HCT116 (cell line): ENCODE measurements at regions not wholly inside any gene's neighbourhood (a gene's known extent, or its start where the extent isn't known, plus 50 kb on each side); places are given as distances from the start of the nearest gene placed in this dataset.

ENCODE experiments used
- ATAC-seq: fragments of 200-7000 bp; cut with Tn5 transposase; 2 replicates; pipeline ENCODE4 v1.9.1; 2020; ENCODE audit warnings: mild to moderate bottlenecking, moderate library complexity
- BruUV-seq: library from RNA; stranded (reverse); fragments of 400-500 nt; replicated peaks from 2 replicates; lab custom pipeline; 2021; lab: Mats Ljungman, UMichigan
- CTCF ChIA-PET: fragments of 300-600 bp; sonication (Branson Sonifier 250); formaldehyde crosslinking; loops from one replicate; lab custom pipeline; 2021; ENCODE audit warnings: antibody characterized with exemption; lab: Charles Lee
- POLR2A ChIA-PET: fragments of 300-600, 350-600 bp; sonication (Branson Sonifier 250); formaldehyde crosslinking; loops from one replicate; lab custom pipeline; 2021; ENCODE audit warnings: antibody characterized with exemption; lab: Charles Lee
- RAD21 ChIA-PET, 2 experiments: fragments of 300-600 bp; sonication (Branson Sonifier 250); formaldehyde crosslinking; loops; one replicate each; lab custom pipeline; 2023; ENCODE audit warnings: low total read pairs in 2 of 2; ENCODE audit not compliant: uncharacterized antibody in 2 of 2, unreplicated experiment in 2 of 2, low non-redundant PET in 1 of 2; lab: Charles Lee
- DNase-seq: peaks from one replicate; pipeline ENCODE4 v3.0.0-alpha.2; 2010; ENCODE audit warnings: low read depth, low spot score
- H2AFZ ChIP-seq: fragments of 200-600 bp; shearing (Covaris generic), sonication (generic); 2 replicates; pipeline ENCODE4 v1.6.1; 2017; ENCODE audit warnings: low read depth, mixed run types, mixed read lengths, antibody characterized with exemption, low read length; ENCODE audit not compliant: poor library complexity, severe bottlenecking
- H3K27ac ChIP-seq: 2 replicates; pipeline ENCODE4 v1.5.1; 2012; ENCODE audit warnings: low read depth, low read length
- H3K27me3 ChIP-seq: fragments of 200-600 bp; sonication (generic); 2 replicates; pipeline ENCODE4 v1.6.1; 2016; ENCODE audit warnings: mixed run types, low read length, mixed read lengths; ENCODE audit not compliant: insufficient read depth
- H3K36me3 ChIP-seq, 2 experiments: fragments of 200-500 bp in 1 of 2; fragments of 200-600 bp in 1 of 2; sonication (Bioruptor generic) in 1 of 2; sonication (generic) in 1 of 2; 2 replicates each; pipeline versions ENCODE4 v1.5.1 to v1.6.1; 2014 to 2016; ENCODE audit warnings: low read length in 2 of 2, inconsistent platforms in 1 of 2, mixed read lengths in 1 of 2, mixed run types in 1 of 2; ENCODE audit not compliant: insufficient read depth in 2 of 2, control insufficient read depth in 1 of 2
- H3K4me1 ChIP-seq, 2 experiments: fragments of 200-600 bp in 1 of 2; sonication (generic) in 1 of 2; 2 replicates each; pipeline versions ENCODE4 v1.5.1 to v1.6.1; 2012 to 2017; ENCODE audit warnings: low read length in 2 of 2, inconsistent platforms in 1 of 2, mild to moderate bottlenecking in 1 of 2, mixed read lengths in 1 of 2, mixed run types in 1 of 2, moderate library complexity in 1 of 2; ENCODE audit not compliant: insufficient read depth in 2 of 2, control insufficient read depth in 1 of 2
- H3K4me2 ChIP-seq: fragments of 200-600 bp; sonication (generic); 2 replicates; pipeline ENCODE4 v1.6.1; 2017; ENCODE audit warnings: mixed run types, low read length, mixed read lengths
- H3K4me3 ChIP-seq, 2 experiments: fragments of 200-600 bp in 1 of 2; sonication (generic) in 1 of 2; replicated peaks in 1 of 2; 2 replicates each; pipeline ENCODE4 v1.5.1; 2011 to 2016; ENCODE audit warnings: low read length in 2 of 2, control low read depth in 1 of 2, low read depth in 1 of 2, mild to moderate bottlenecking in 1 of 2, mixed read lengths in 1 of 2, mixed run types in 1 of 2
- H3K79me2 ChIP-seq: fragments of 200-600 bp; sonication (generic); 2 replicates; pipeline ENCODE4 v1.6.1; 2017; ENCODE audit warnings: mild to moderate bottlenecking, mixed run types, low read length, moderate library complexity, mixed read lengths; ENCODE audit not compliant: insufficient read depth
- H3K9ac ChIP-seq: fragments of 200-600 bp; sonication (generic); 2 replicates; pipeline ENCODE4 v1.6.1; 2016; ENCODE audit warnings: low read length, mixed read lengths
- H3K9me2 ChIP-seq: fragments of 200-600 bp; sonication (generic), shearing (Covaris generic); 2 replicates; pipeline ENCODE4 v1.6.1; 2017; ENCODE audit warnings: mixed run types, mild to moderate bottlenecking, moderate library complexity; ENCODE audit not compliant: insufficient read depth
- H3K9me3 ChIP-seq, 2 experiments: fragments of 200-500 bp in 1 of 2; fragments of 200-600 bp in 1 of 2; sonication (Bioruptor generic) in 1 of 2; sonication (generic) in 1 of 2; 2 replicates each; pipeline ENCODE4 v1.6.1; 2014 to 2017; ENCODE audit warnings: low read length in 2 of 2, mixed read lengths in 2 of 2, inconsistent platforms in 1 of 2, low read depth in 1 of 2, mild to moderate bottlenecking in 1 of 2, mixed run types in 1 of 2, moderate library complexity in 1 of 2; ENCODE audit not compliant: control insufficient read depth in 1 of 2, insufficient read depth in 1 of 2
- H4K20me1 ChIP-seq: fragments of 200-600 bp; sonication (generic), shearing (Covaris generic); 2 replicates; pipeline ENCODE4 v1.6.1; 2017; ENCODE audit warnings: mixed run types, mild to moderate bottlenecking, moderate library complexity; ENCODE audit not compliant: insufficient read depth
- ATF3 ChIP-seq: IDR thresholded peaks from 2 replicates; pipeline ENCODE4 v1.6.1; 2012
- CEBPB ChIP-seq: IDR thresholded peaks from 2 replicates; pipeline ENCODE4 v1.6.1; 2012; ENCODE audit warnings: low read depth
- CTCF ChIP-seq, 3 experiments: fragments of 200-600 bp in 1 of 3; sonication (generic) in 1 of 3; IDR thresholded peaks in 2 of 3; conservative IDR thresholded peaks in 1 of 3; 2 replicates each; pipeline ENCODE4 v1.5.1; 2012 to 2017; ENCODE audit warnings: low read depth in 2 of 3, low read length in 2 of 3, antibody characterized with exemption in 1 of 3, borderline replicate concordance in 1 of 3, control low read depth in 1 of 3, mild to moderate bottlenecking in 1 of 3, mixed read lengths in 1 of 3, mixed run types in 1 of 3, moderate library complexity in 1 of 3; ENCODE audit not compliant: insufficient read depth in 1 of 3
- EGR1 ChIP-seq: IDR thresholded peaks from 2 replicates; pipeline ENCODE4 v1.6.1; 2012; ENCODE audit warnings: low read depth
- ELF1 ChIP-seq: IDR thresholded peaks from 2 replicates; pipeline ENCODE4 v1.6.1; 2012; ENCODE audit warnings: low read depth, borderline replicate concordance
- EZH2phosphoT487 ChIP-seq: fragments of 200-600 bp; IDR thresholded peaks from 2 replicates; pipeline ENCODE4 v1.6.1; 2018; ENCODE audit warnings: antibody characterized with exemption, borderline replicate concordance
- FOSL1 ChIP-seq: IDR thresholded peaks from 2 replicates; pipeline ENCODE4 v1.6.1; 2012; ENCODE audit warnings: low read depth
- JUND ChIP-seq: IDR thresholded peaks from 2 replicates; pipeline ENCODE4 v1.6.1; 2012
- MAX ChIP-seq: IDR thresholded peaks from 2 replicates; pipeline ENCODE4 v1.6.1; 2012
- POLR2A ChIP-seq: IDR thresholded peaks from 2 replicates; pipeline ENCODE4 v1.7.0; 2011; ENCODE audit warnings: borderline replicate concordance; ENCODE audit not compliant: insufficient read depth, insufficient read length; ENCODE audit errors: extremely low read depth
- POLR2AphosphoS5 ChIP-seq: IDR thresholded peaks from 2 replicates; pipeline ENCODE4 v1.6.1; 2011; ENCODE audit warnings: mild to moderate bottlenecking, low read depth, low read length, moderate library complexity
- RAD21 ChIP-seq: IDR thresholded peaks from 2 replicates; pipeline ENCODE4 v1.6.1; 2012; ENCODE audit warnings: low read depth, mild to moderate bottlenecking
- REST ChIP-seq: IDR thresholded peaks from 2 replicates; pipeline ENCODE4 v1.6.1; 2012; ENCODE audit warnings: low read depth
- SP1 ChIP-seq: IDR thresholded peaks from 2 replicates; pipeline ENCODE4 v1.6.1; 2012; ENCODE audit warnings: low read depth
- TCF7L2 ChIP-seq: IDR thresholded peaks from 2 replicates; pipeline ENCODE4 v1.7.0; 2011; ENCODE audit warnings: borderline replicate concordance, inconsistent platforms; ENCODE audit not compliant: insufficient read depth, insufficient read length; ENCODE audit errors: extremely low read depth
- YY1 ChIP-seq: IDR thresholded peaks from 2 replicates; pipeline ENCODE4 v1.6.1; 2011; ENCODE audit warnings: low read length, low read depth, moderate library complexity, mild to moderate bottlenecking; ENCODE audit not compliant: insufficient replicate concordance; ENCODE audit errors: extremely low read depth
- ZBTB33 ChIP-seq: IDR thresholded peaks from 2 replicates; pipeline ENCODE4 v1.6.1; 2011; ENCODE audit warnings: mild to moderate bottlenecking, low read length, moderate library complexity; ENCODE audit not compliant: insufficient replicate concordance; ENCODE audit errors: extremely low read depth
- ZFX ChIP-seq: fragments of 450-650 bp; IDR thresholded peaks from 2 replicates; pipeline ENCODE4 v1.6.1; 2017
- intact Hi-C: fragments of 100-400 bp; cut with micrococcal nuclease; formaldehyde crosslinking; loops from 2 replicates; pipeline ENCODE4 v1.10.0; 2022

GRCh38 chr4:18318682-18319388 is 297.3 kb upstream of the LCORL start:
- TF ChIP-seq SP1: no peak
- no peak for TF ChIP-seq ATF3
- no peak for TF ChIP-seq EGR1
- TF ChIP-seq CEBPB: no peak
- no peak for TF ChIP-seq CTCF (IDR thresholded peaks at IDR 0.05 in 2 of 3, conservative IDR thresholded peaks at IDR 0.05 in 1 of 3; ENCODE audit: borderline replicate concordance in 1 of 3, insufficient read depth in 1 of 3, low read depth in 2 of 3, low read length in 2 of 3)
- no peak for TF ChIP-seq MAX
- TF ChIP-seq ZBTB33: no peak
- no peak for TF ChIP-seq POLR2A
- no peak for TF ChIP-seq TCF7L2
- no peak for TF ChIP-seq ZFX
- no peak for TF ChIP-seq ELF1
- TF ChIP-seq REST: no peak
- no peak for TF ChIP-seq RAD21
- TF ChIP-seq FOSL1: no peak
- no peak for TF ChIP-seq JUND
- TF ChIP-seq YY1: no peak
- no peak for TF ChIP-seq POLR2AphosphoS5
- TF ChIP-seq EZH2phosphoT487: no peak
- ChIA-PET RAD21 (no interaction called here), CTCF (no interaction called here), POLR2A (no interaction called here)
- Histone ChIP-seq H3K27ac (no peak overlapping the region), H3K4me3 (no peak overlapping the region), H3K36me3 (no peaks in the 10 kb centered on the region), H4K20me1 (no peaks in the 10 kb centered on the region), H3K9me3 (no peaks in the 10 kb centered on the region), H3K79me2 (no peaks in the 10 kb centered on the region), H3K4me2 (no peak overlapping the region), H2AFZ (no peak overlapping the region), H3K9ac (no peak overlapping the region), H3K4me1 (no peaks in the 10 kb centered on the region), H3K9me2 (no peaks in the 10 kb centered on the region), H3K27me3 (no peaks in the 10 kb centered on the region)
- ATAC-seq: no peak
- DNase-seq: no peak
- no TSS peak for BruUV-seq
- intact Hi-C loops: no loop called here
